ENCODE measurements at regions not wholly inside any gene's neighbourhood (a gene's known extent, or its start where the extent isn't known, plus 50 kb on each side); places are given as distances from the start of the nearest gene placed in this dataset.

- no peak for DNase-seq
These were observed 93.8 kb downstream of the GLRX3 start for GRCh38 chr10:130230036-130230435.

DNA sequence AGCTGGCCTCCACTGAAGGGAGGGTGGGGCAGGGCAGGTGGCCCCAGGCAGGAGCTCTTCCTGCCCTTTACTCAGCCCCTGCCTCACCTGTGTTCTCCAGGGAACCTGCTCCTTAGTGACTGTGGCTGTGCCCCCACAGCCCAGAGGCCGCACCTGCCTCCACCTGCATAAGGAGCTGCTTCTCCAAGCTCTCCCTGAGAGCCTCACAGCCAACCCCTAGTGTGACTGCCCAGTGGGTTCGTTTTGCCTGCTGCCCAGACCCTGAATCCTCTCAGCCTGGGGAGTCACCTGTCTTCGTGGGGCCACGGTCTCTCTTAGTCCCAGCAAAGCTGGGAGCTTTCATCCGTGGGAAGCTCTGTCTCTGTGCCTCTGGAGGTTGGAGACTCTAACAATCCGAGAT, 94.4 kb downstream of the GLRX3 start:
- DNase-seq: no peak

GRCh38 chr10:130231251-130231741, 95.1 kb downstream of the GLRX3 start:
- no peak for DNase-seq

DNA sequence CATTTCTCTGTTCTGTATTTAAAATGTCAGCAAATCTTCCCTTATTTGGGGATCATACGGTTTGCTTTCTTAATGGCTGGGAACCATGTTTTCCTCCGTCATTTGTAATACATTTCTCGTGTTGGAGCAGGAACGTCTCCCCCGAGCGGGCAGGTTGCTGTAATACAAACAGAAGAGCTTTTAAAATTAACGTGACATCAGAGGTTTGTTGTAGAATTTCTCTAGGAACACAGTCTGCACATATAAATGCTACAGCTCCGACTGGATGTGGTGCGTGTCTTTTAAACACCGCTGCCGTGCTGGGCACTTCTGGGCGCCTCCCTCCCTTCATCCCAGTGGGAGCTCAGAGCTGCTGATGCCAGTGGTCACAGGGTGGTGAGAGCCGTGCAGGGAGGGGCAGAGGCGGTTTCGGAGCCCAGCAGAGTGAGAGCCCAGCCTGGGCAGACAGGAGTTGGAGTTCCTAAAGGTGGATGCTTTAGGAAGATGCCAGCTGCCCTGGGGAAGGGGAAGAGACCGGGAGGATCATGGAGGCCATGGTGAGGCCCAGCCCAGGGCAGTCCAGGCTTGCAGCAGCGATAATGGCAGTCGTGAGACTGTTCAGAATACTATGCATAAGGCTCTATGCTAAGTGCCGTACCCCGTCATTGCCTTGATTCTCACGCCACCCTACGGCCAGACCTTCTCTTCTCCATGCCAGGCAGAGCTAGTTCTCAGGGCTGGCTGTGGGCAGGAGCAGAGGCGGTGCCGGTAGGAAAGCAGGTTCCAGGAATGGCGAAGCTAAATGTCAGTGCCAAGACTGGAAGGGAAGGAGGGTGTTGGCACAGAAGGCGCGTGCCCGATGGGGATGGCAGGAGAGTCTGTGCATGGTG, 96.2 kb downstream of the GLRX3 start:
- no peak for DNase-seq

GRCh38 chr10:130233035-130233360, 96.8 kb downstream of the GLRX3 start:
- DNase-seq: no peak

DNA sequence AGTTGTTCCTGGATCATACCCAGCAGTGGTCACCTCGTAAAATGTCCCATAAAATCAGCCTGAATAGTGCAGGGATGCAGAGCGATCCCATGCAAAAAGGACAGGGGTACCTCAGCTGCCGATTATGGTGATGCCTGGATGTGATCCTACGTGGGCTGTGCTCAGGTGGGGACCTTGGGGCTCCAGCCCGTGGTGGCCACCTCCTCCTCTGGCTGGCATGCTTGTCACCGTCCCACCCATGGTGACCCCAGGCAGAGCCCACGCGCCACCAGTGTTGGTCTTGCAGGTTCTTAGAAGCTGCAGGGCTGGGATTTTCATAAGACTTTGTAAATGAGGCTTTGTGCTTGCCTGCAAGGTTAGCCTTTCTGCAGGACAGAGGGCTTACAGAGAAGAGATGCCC, 97.2 kb downstream of the GLRX3 start:
- no peak for DNase-seq

DNA sequence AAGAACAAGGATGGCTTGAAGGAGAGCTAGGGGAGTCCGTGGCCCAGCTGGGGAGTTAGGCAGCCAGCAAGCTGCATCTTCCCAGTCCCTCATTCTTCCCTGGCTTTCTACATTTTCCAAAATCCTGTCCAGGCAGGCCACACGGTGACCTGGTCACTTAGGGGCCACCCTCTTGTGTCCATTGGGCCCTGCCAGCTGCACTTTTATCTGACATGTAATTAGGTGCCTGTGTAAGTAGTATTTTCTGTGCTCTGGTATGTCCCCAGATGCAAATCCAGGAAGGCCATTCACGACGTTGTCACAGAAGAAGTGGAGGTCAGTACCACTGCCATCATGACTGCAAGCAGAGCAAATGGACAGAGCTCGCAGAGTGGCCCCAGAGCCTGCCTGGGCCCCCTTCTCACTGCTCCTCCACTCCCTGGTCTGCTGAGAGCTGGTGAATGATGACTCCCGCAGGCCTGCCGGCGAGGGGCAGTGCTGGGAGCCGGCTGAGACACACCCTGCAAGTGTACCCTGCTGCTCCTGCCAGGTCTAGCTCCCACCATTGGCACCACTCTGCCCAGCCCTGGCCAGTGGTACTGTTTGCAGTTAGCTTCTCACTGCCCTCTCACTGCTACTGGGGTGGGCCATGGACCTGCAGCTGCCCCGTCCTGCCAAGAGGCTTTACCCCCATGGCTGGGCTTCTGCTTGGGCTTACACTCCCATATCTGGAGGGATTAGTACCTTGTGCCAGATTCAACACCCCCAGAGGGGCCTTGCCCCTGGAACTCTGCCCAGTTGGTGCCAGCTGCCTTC, 98.2 kb downstream of the GLRX3 start:
- no peak for DNase-seq

- DNase-seq: no peak
These were observed 100.5 kb downstream of the GLRX3 start for GRCh38 chr10:130236711-130237110.

GRCh38 chr10:130240409-130240808, 104.2 kb downstream of the GLRX3 start:
- DNase-seq: no peak

DNA sequence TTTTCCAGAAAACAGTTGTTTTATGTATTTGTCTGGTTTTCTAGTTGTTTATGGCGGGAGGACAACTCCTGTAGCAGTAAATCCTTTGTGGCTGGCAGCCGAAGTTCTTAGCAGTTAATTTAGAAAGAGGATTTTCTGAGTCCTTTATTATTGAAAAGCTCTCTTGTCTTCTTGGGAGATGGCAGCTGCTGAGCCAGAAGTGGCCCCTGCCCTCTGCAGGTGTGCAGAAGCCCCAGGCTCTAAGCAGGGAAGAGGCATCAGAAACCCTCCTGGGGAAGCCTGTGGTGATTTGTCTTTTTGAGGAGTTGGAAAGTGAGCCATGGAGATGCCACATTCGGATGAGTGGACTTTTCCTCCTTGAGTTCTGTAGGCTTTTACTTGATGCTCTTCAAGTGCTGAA, 106.3 kb downstream of the GLRX3 start:
- no peak for DNase-seq

- no peak for DNase-seq
These were observed 106.8 kb downstream of the GLRX3 start for GRCh38 chr10:130243015-130243414.

GRCh38 chr10:130244031-130244927, 108.1 kb downstream of the GLRX3 start:
- DNase-seq: no peak

- DNase-seq: no peak
These were observed 108.8 kb downstream of the GLRX3 start for GRCh38 chr10:130244928-130245495.

DNA sequence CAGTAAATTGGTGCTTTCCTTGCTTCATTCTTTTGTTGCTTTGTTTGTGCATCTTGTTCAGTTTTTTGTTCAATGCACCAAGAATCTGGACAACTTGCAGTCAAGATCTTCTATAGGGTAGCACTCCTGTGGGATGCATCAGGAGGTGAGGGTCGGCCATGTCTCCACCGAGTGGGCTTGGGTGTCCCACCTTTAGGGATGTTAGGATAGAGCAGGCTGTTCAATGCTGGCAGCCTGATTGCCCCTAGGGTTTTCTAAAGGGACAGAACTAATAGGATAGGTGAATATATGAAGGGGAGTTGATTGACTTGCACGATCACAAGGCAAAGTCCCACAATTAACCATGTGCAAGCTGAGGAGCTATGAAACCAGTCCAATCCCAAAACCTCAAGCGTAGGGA, 109.9 kb downstream of the GLRX3 start:
- no peak for DNase-seq

- no peak for DNase-seq
These were observed 113.9 kb downstream of the GLRX3 start for GRCh38 chr10:130250127-130250526.

DNA sequence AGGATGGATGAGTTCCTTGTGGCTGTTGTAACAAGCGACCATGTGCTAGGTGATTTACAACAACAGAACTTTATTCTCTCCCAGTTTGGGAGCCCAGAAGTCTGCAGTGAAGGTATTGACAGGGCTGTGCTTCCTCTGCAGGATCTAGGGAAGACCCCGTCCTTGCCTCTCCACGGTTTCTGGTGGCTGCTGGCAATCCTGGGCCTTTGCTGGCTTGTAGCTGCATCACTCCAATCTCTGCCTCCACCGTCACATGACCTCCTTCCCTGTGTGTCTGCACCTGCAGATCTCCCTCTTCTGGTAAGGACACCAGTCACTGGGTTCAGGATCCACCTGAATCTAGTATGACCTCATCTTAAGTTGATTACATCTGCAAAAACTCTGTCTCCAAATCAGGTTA, 115.6 kb downstream of the GLRX3 start:
- DNase-seq: no peak

DNA sequence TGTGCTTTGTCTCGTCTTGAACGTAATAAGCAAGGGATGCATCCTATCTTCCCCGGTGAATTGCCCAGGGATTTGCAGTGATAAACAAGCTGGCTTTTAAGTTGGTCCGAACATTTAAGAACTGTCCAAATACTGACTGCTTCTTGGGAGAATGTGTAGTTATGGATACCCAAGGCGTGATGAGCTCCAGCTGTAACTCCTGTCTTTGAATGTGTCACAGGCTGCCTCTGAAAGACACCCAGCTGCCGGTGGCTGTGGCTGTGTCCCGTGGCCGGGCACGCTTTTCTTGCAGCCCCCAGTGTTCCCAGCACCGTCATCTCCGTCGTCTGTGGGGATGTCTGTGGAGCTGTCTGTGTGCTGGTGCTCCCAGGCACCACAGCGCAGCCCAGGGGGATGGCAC, 118.1 kb downstream of the GLRX3 start:
- no peak for DNase-seq

GRCh38 chr10:130254662-130255061, 118.5 kb downstream of the GLRX3 start:
- DNase-seq: no peak

DNA sequence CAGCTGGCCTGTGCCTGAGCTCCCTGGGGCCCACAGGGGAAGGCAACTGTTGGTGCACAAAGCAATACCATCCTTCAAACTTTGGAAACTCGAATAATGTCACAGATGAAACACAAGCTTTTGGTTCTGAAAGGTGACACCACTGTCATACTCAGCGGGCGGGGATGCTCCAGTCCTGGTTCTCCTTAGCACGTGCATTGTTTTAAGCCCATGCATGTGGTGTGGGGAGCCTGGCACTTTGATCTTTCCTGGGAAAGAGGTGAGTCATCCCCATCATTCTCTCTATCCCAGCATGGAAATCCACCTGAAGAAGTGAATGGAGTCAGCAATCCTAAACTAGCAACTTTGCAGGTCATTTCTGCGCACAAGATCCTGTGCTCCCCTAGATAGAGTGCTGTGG, 119.6 kb downstream of the GLRX3 start:
- DNase-seq: no peak

DNA sequence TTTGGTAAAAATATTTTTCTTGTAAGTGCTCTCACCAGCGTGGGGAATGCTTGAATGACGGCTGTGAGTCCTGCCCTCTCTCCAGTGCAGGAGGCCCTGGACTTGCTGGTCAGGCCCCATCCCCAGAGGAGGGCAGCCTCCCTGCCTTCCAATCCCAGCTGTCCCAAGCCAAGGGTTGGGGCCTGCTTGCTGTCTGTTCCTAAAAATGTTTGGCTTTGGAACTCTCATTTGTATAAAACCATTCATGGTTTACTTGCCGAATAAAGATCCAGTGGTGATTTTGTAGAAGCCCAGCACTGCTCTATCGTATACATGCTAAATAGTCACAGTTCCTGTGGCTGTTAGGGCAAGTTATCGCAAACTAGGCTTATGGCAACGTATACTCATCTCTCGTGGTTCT, 121.7 kb downstream of the GLRX3 start:
- DNase-seq: no peak

DNA sequence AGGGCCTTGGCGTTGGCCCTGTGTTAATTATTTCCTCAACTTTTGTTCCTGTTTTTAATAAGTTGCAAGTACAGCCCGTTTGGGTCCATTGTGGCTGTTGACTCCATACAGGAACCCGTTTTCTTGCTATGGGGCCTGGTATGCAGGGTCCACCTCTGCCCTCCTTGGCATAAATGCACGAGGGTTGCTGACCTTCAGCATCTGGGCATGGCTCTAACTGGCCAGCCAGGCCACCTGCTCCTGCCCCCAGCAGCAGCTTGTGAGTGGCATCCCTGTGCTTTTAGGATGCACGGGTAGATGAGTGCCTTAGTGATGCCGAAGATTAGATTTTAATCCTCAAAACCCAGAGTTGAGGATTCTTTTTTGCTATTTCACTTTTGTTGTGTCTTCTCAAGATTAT, 123.2 kb downstream of the GLRX3 start:
- DNase-seq: no peak

DNA sequence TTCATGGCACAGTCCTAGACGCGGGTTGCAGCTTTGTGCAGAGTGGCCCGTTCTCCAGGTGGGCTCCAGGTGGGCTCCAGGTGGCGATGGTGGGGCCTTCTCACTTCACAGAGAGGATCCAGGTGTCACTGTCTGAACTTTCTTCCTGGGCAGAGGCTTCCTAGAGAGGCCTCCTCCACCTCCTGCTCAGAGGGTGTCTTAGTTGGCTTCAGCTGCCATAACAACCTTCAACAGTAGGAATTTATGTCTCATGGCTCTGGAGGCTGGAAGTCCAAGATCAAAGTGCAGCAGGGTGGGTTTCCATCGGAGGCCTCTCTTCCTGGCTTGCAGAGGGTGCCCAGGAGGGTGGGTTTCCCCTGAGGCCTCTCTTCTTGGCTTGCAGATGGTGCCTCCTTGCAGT, 125.1 kb downstream of the GLRX3 start:
- DNase-seq: no peak

GRCh38 chr10:130261766-130262165, 125.6 kb downstream of the GLRX3 start:
- no peak for DNase-seq

All from COR-L47 (cell line).